ENCODE measurements at regions not wholly inside any gene's neighbourhood (a gene's known extent, or its start where the extent isn't known, plus 50 kb on each side); places are given as distances from the start of the nearest gene placed in this dataset.
"Not testable (repeated sequence)": the region's sequence is repeated elsewhere in the genome, so short reads cannot be mapped to it uniquely, and the experiment has no call there.

- not testable (repeated sequence) for TF ChIP-seq RBBP5 (conservative IDR thresholded peaks at IDR 0.05); SKIL (IDR thresholded peaks at IDR 0.05; ENCODE audit: low read depth, poor library complexity, severe bottlenecking); REST (IDR thresholded peaks at IDR 0.05; ENCODE audit: low read depth, low read length)
- TF ChIP-seq, protein P1, sequence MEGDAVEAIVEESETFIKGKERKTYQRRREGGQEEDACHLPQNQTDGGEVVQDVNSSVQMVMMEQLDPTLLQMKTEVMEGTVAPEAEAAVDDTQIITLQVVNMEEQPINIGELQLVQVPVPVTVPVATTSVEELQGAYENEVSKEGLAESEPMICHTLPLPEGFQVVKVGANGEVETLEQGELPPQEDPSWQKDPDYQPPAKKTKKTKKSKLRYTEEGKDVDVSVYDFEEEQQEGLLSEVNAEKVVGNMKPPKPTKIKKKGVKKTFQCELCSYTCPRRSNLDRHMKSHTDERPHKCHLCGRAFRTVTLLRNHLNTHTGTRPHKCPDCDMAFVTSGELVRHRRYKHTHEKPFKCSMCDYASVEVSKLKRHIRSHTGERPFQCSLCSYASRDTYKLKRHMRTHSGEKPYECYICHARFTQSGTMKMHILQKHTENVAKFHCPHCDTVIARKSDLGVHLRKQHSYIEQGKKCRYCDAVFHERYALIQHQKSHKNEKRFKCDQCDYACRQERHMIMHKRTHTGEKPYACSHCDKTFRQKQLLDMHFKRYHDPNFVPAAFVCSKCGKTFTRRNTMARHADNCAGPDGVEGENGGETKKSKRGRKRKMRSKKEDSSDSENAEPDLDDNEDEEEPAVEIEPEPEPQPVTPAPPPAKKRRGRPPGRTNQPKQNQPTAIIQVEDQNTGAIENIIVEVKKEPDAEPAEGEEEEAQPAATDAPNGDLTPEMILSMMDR (IDR thresholded peaks at IDR 0.05 in 2 of 3, conservative IDR thresholded peaks at IDR 0.05 in 1 of 3; ENCODE audit: control insufficient read depth in 2 of 3, extremely low read depth in 1 of 3, insufficient read depth in 1 of 3, low read depth in 3 of 3, low read length in 3 of 3) = not testable (repeated sequence)
- TF ChIP-seq, protein P2, sequence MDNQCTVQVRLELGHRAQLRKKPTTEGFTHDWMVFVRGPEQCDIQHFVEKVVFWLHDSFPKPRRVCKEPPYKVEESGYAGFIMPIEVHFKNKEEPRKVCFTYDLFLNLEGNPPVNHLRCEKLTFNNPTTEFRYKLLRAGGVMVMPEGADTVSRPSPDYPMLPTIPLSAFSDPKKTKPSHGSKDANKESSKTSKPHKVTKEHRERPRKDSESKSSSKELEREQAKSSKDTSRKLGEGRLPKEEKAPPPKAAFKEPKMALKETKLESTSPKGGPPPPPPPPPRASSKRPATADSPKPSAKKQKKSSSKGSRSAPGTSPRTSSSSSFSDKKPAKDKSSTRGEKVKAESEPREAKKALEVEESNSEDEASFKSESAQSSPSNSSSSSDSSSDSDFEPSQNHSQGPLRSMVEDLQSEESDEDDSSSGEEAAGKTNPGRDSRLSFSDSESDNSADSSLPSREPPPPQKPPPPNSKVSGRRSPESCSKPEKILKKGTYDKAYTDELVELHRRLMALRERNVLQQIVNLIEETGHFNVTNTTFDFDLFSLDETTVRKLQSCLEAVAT (IDR thresholded peaks at IDR 0.05) = not testable (repeated sequence)
Observed at GRCh38 chr7:29671286-29671685, 107.7 kb downstream of the PRR15 start.

All from GM12878 (cell line).